GM21367 (cell line): ENCODE measurements at regions not wholly inside any gene's neighbourhood (a gene's known extent, or its start where the extent isn't known, plus 50 kb on each side); places are given as distances from the start of the nearest gene placed in this dataset.
"Not testable (repeated sequence)": the region's sequence is repeated elsewhere in the genome, so short reads cannot be mapped to it uniquely, and the experiment has no call there.

Source experiments
- ATAC-seq: cut with Tn5 transposase; IDR thresholded peaks from one replicate; pipeline ENCODE4 v1.9.1; 2021; ENCODE audit not compliant: unreplicated experiment

GRCh38 chr5:152056931-152057330 is 132.3 kb upstream of the GLRA1 start:
- no peak for ATAC-seq

- no peak for ATAC-seq
Observed at GRCh38 chr5:152052470-152052869, 127.8 kb upstream of the GLRA1 start.

- ATAC-seq = no peak
Observed at GRCh38 chr5:152051499-152052454, 127.1 kb upstream of the GLRA1 start.

GRCh38 chr5:152046361-152046760 is 121.7 kb upstream of the GLRA1 start:
- ATAC-seq = no peak

- ATAC-seq = not testable (repeated sequence)
Observed at GRCh38 chr5:152038856-152039255, 114.2 kb upstream of the GLRA1 start.

GRCh38 chr5:152026328-152027024 is 101.8 kb upstream of the GLRA1 start:
- not testable (repeated sequence) for ATAC-seq

- no peak for ATAC-seq
Observed at GRCh38 chr5:152016421-152016820, 91.8 kb upstream of the GLRA1 start.

GRCh38 chr5:152007653-152008335 is 83.1 kb upstream of the GLRA1 start:
- ATAC-seq = no peak

- ATAC-seq = no peak
Observed at GRCh38 chr5:152004095-152004494, 79.4 kb upstream of the GLRA1 start.
